GM12874 (cell line): ENCODE measurements at regions not wholly inside any gene's neighbourhood (a gene's known extent, or its start where the extent isn't known, plus 50 kb on each side); places are given as distances from the start of the nearest gene placed in this dataset.

Experiments used
- TF ChIP-seq, protein P1 (sequence below): IDR thresholded peaks from 2 replicates; pipeline ENCODE4 v1.5.1; 2011; ENCODE audit warnings: low read depth, mild to moderate bottlenecking, control low read depth, low read length, moderate library complexity; ENCODE audit not compliant: insufficient read depth

DNA sequence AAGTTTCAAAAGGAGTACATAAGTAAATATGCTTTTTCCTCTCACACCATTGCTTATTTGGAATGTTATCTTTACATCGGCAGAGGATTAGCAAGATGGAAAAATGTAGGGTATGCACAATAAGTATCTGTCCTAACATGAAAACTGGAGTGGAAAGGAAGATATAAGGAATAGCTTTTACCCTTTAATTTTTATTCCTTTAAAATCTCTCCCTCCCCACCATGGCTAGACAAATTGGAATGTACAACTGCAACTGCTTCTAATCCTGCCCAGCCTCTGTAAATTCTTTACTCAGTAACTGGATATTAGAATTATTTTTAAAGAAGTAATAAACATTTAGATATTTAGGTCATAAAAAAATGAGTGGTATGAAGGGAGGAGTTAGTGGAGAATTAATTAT lies 171.5 kb downstream of the PCDH18 start:
- TF ChIP-seq, protein P1, sequence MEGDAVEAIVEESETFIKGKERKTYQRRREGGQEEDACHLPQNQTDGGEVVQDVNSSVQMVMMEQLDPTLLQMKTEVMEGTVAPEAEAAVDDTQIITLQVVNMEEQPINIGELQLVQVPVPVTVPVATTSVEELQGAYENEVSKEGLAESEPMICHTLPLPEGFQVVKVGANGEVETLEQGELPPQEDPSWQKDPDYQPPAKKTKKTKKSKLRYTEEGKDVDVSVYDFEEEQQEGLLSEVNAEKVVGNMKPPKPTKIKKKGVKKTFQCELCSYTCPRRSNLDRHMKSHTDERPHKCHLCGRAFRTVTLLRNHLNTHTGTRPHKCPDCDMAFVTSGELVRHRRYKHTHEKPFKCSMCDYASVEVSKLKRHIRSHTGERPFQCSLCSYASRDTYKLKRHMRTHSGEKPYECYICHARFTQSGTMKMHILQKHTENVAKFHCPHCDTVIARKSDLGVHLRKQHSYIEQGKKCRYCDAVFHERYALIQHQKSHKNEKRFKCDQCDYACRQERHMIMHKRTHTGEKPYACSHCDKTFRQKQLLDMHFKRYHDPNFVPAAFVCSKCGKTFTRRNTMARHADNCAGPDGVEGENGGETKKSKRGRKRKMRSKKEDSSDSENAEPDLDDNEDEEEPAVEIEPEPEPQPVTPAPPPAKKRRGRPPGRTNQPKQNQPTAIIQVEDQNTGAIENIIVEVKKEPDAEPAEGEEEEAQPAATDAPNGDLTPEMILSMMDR = no peak

- TF ChIP-seq, protein P1 = no peak
Measured at GRCh38 chr4:137359691-137360315, 172.5 kb downstream of the PCDH18 start.

GRCh38 chr4:137347371-137347770 lies 184.9 kb downstream of the PCDH18 start:
- TF ChIP-seq, protein P1 = no peak

DNA sequence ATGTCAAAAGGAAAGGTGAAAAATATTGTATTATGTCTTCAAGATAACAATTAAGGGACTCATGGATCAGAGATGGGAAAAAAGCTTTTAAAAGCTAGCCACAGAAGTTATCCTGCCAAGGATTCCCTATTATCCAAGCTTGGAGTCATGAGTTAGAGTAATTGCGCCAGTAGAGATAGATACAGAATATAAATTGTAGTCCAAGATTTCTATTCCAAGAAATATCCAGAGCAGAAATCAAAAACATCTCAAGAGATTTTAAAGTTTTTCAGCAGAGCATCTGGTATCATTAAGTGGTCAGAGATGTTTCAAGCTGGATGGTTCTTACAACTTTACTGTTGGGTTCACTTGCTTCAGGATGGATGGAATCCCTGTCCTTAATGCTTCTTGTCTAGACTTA lies 186.7 kb downstream of the PCDH18 start:
- TF ChIP-seq, protein P1 = no peak

DNA sequence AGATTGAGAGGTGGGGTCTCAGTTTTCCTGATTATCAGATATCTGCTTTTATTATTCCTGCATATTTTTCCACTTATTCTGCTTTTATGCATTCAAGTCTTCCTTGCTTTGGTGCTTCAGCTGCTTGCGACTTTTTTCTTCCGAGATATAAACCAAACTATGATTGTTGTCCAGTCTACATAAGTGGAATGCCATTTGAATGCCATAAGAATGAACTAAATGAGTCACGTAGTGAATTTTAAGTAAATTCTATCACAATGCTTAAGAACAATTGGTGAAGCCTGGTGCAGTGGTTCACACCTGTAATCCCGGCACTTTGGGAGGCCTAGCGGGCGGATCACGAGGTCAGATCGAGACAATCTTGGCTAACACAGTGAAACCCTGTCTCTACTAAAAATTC lies 189.1 kb downstream of the PCDH18 start:
- TF ChIP-seq, protein P1 = no peak

GRCh38 chr4:137333031-137333430 lies 199.3 kb downstream of the PCDH18 start:
- TF ChIP-seq, protein P1 = no peak

- TF ChIP-seq, protein P1 = no peak
Measured at GRCh38 chr4:137312257-137312656, 220.0 kb downstream of the PCDH18 start.
